ENCODE measurements at regions not wholly inside any gene's neighbourhood (a gene's known extent, or its start where the extent isn't known, plus 50 kb on each side); places are given as distances from the start of the nearest gene placed in this dataset.

- no peak for TF ChIP-seq MAX (IDR thresholded peaks at IDR 0.05)
- TF ChIP-seq CTCF (IDR thresholded peaks at IDR 0.05; ENCODE audit: low read depth, low read length, missing input control) = no peak
- TF ChIP-seq EGR1 (IDR thresholded peaks at IDR 0.05; ENCODE audit: low read depth in 2 of 2) = no peak
- no peak for TF ChIP-seq GABPA (IDR thresholded peaks at IDR 0.05 in 1 of 2, conservative IDR thresholded peaks at IDR 0.05 in 1 of 2)
- TF ChIP-seq RAD21 (IDR thresholded peaks at IDR 0.05) = no peak
- TF ChIP-seq SP1 (IDR thresholded peaks at IDR 0.05) = no peak
- TF ChIP-seq JUND (IDR thresholded peaks at IDR 0.05) = no peak
- no peak for TF ChIP-seq YY1 (IDR thresholded peaks at IDR 0.05)
- TF ChIP-seq FOXA1 (IDR thresholded peaks at IDR 0.05) = no peak
- TF ChIP-seq ZBTB33 (IDR thresholded peaks at IDR 0.05) = no peak
- no peak for TF ChIP-seq TAF1 (conservative IDR thresholded peaks at IDR 0.05)
- no peak for TF ChIP-seq RXRA (IDR thresholded peaks at IDR 0.05)
- no peak for TF ChIP-seq ATF3 (IDR thresholded peaks at IDR 0.05)
These were observed 66.5 kb downstream of the RNF6 start for GRCh38 chr13:26155568-26155967.

All from liver (tissue), 3 donors.